ENCODE measurements at regions not wholly inside any gene's neighbourhood (a gene's known extent, or its start where the extent isn't known, plus 50 kb on each side); places are given as distances from the start of the nearest gene placed in this dataset.

- no peak for TF ChIP-seq EZH2 (IDR thresholded peaks at IDR 0.05; ENCODE audit: borderline replicate concordance, low read length)
- no peak for TF ChIP-seq CTCF (IDR thresholded peaks at IDR 0.05; ENCODE audit: low read length)
Measured at GRCh38 chr10:64598600-64598999, 1077.4 kb downstream of the REEP3 start.
